IMR-90 (cell line): ENCODE measurements at regions not wholly inside any gene's neighbourhood (a gene's known extent, or its start where the extent isn't known, plus 50 kb on each side); places are given as distances from the start of the nearest gene placed in this dataset.
A peak's percentile ranks its signal among the peaks of the same experiment; 100 is the strongest.

Experiments used
- ATAC-seq: fragments of 200-7000 bp; cut with Tn5 transposase; 2 replicates; pipeline ENCODE4 v1.9.1; 2020; ENCODE audit warnings: low read depth, mild to moderate bottlenecking, moderate library complexity
- BruUV-seq: library from RNA; stranded (reverse); fragments of 400-500 nt; replicated peaks from 2 replicates; lab custom pipeline; 2021; lab: Mats Ljungman, UMichigan
- CTCF ChIA-PET: fragments of 300-600 bp; formaldehyde crosslinking; extraction: SDS; loops from one replicate; lab custom pipeline; 2021; ENCODE audit warnings: antibody characterized with exemption; lab: Yijun Ruan, JAX
- POLR2A ChIA-PET: fragments of 300-600 bp; sonication (Branson Sonifier 250); formaldehyde crosslinking; loops from one replicate; lab custom pipeline; 2022; ENCODE audit warnings: antibody characterized with exemption; ENCODE audit not compliant: unreplicated experiment; lab: Charles Lee
- DNase-seq: peaks from one replicate; pipeline ENCODE4 v3.0.0; 2013
- H2AFZ ChIP-seq: replicated peaks from 2 replicates; pipeline ENCODE3; 2013; ENCODE audit warnings: low read length, mild to moderate bottlenecking; ENCODE audit not compliant: poor library complexity
- H2AK5ac ChIP-seq: 2 replicates; pipeline ENCODE4 v1.6.1; 2013; ENCODE audit warnings: low read depth, low read length, inconsistent platforms
- H2AK9ac ChIP-seq: replicated peaks from 2 replicates; pipeline ENCODE3; 2013; ENCODE audit warnings: mild to moderate bottlenecking, low read depth, low read length, moderate library complexity; ENCODE audit not compliant: poor library complexity
- H2BK120ac ChIP-seq: 2 replicates; pipeline ENCODE4 v1.6.1; 2013; ENCODE audit warnings: low read depth, low read length, inconsistent platforms
- H2BK15ac ChIP-seq: 3 replicates; pipeline ENCODE4 v1.6.1; 2013; ENCODE audit warnings: low read depth, low read length, inconsistent platforms
- H2BK20ac ChIP-seq: 2 replicates; pipeline ENCODE4 v1.6.1; 2013; ENCODE audit warnings: low read depth, mild to moderate bottlenecking, inconsistent platforms, low read length, moderate library complexity
- H2BK5ac ChIP-seq: 2 replicates; pipeline ENCODE4 v1.6.1; 2013; ENCODE audit warnings: mild to moderate bottlenecking, low read depth, low read length, inconsistent platforms; ENCODE audit not compliant: poor library complexity, severe bottlenecking
- H3K14ac ChIP-seq: replicated peaks from 2 replicates; pipeline ENCODE4 v1.6.1; 2013; ENCODE audit warnings: low read depth, low read length, inconsistent platforms
- H3K18ac ChIP-seq: 2 replicates; pipeline ENCODE4 v1.6.1; 2013; ENCODE audit warnings: low read depth, low read length, control low read depth
- H3K23ac ChIP-seq: 2 replicates; pipeline ENCODE4 v1.6.1; 2013; ENCODE audit warnings: low read depth, low read length, inconsistent platforms
- H3K27ac ChIP-seq: 2 replicates; pipeline ENCODE4 v1.5.1; 2013; ENCODE audit warnings: mild to moderate bottlenecking, control low read depth, low read length; ENCODE audit not compliant: insufficient read depth
- H3K27me3 ChIP-seq: 2 replicates; pipeline ENCODE4 v1.6.1; 2013; ENCODE audit warnings: low read length; ENCODE audit not compliant: control insufficient read depth, insufficient read depth
- H3K36me3 ChIP-seq: 2 replicates; pipeline ENCODE4 v1.6.1; 2013; ENCODE audit warnings: low read length, mixed read lengths; ENCODE audit not compliant: control insufficient read depth, insufficient read depth
- H3K4ac ChIP-seq: 2 replicates; pipeline ENCODE4 v1.6.1; 2013; ENCODE audit warnings: low read depth, low read length, inconsistent platforms
- H3K4me1 ChIP-seq: 2 replicates; pipeline ENCODE4 v1.6.1; 2013; ENCODE audit warnings: low read length, mixed read lengths; ENCODE audit not compliant: control insufficient read depth, insufficient read depth
- H3K4me2 ChIP-seq: 2 replicates; pipeline ENCODE4 v1.6.1; 2013; ENCODE audit warnings: low read depth, mild to moderate bottlenecking, control low read depth, low read length, moderate library complexity
- H3K4me3 ChIP-seq: 2 replicates; pipeline ENCODE4 v1.5.1; 2013; ENCODE audit warnings: low read depth, mild to moderate bottlenecking, control low read depth, low read length, moderate library complexity; ENCODE audit not compliant: insufficient read depth
- H3K56ac ChIP-seq: 2 replicates; pipeline ENCODE4 v1.6.1; 2013; ENCODE audit warnings: low read length, inconsistent platforms; ENCODE audit not compliant: insufficient read depth; ENCODE audit errors: extremely low read depth
- H3K79me1 ChIP-seq, 2 experiments: 2 replicates each; pipeline ENCODE4 v1.6.1; 2013; ENCODE audit warnings: low read length in 2 of 2, inconsistent platforms in 1 of 2, low read depth in 1 of 2
- H3K9ac ChIP-seq: 2 replicates; pipeline ENCODE4 v1.6.1; 2013; ENCODE audit warnings: low read depth, low read length, control low read depth
- H3K9me1 ChIP-seq: 2 replicates; pipeline ENCODE4 v1.6.1; 2013; ENCODE audit warnings: low read length, inconsistent platforms; ENCODE audit not compliant: insufficient read depth
- H3K9me3 ChIP-seq: 2 replicates; pipeline ENCODE4 v1.6.1; 2013; ENCODE audit warnings: low read length; ENCODE audit not compliant: control insufficient read depth, insufficient read depth
- H4K20me1 ChIP-seq: 2 replicates; pipeline ENCODE4 v1.6.1; 2013; ENCODE audit warnings: low read length, inconsistent platforms; ENCODE audit not compliant: insufficient read depth
- H4K5ac ChIP-seq: 2 replicates; pipeline ENCODE4 v1.6.1; 2013; ENCODE audit warnings: mild to moderate bottlenecking, low read depth, low read length, control low read depth
- H4K8ac ChIP-seq, 2 experiments: 2 replicates each; pipeline ENCODE4 v1.6.1; 2013; ENCODE audit warnings: low read depth in 2 of 2, low read length in 2 of 2, control low read depth in 1 of 2, inconsistent platforms in 1 of 2
- H4K91ac ChIP-seq: 2 replicates; pipeline ENCODE4 v1.6.1; 2013; ENCODE audit warnings: low read depth, low read length, inconsistent platforms; ENCODE audit not compliant: insufficient read depth
- BHLHE40 ChIP-seq: fragments of 150-350 bp; IDR thresholded peaks from 2 replicates; pipeline ENCODE4 v1.6.1; 2016; ENCODE audit warnings: mild to moderate bottlenecking, low read depth, low read length
- CEBPB ChIP-seq: IDR thresholded peaks from 2 replicates; pipeline ENCODE4 v1.6.1; 2012; ENCODE audit warnings: low read depth, low read length, improper control_type of control experiment
- CHD1 ChIP-seq: IDR thresholded peaks from 2 replicates; pipeline ENCODE4 v1.6.1; 2012; ENCODE audit warnings: low read depth, low read length, improper control_type of control experiment
- FOS ChIP-seq: fragments of 150-350 bp; IDR thresholded peaks from 2 replicates; pipeline ENCODE4 v1.6.1; 2016; ENCODE audit warnings: low read depth, low read length
- MAFK ChIP-seq: IDR thresholded peaks from 2 replicates; pipeline ENCODE4 v1.6.1; 2012; ENCODE audit warnings: low read depth, low read length, improper control_type of control experiment
- MAZ ChIP-seq: IDR thresholded peaks from 2 replicates; pipeline ENCODE4 v1.6.1; 2012; ENCODE audit warnings: low read depth, mild to moderate bottlenecking, low read length, improper control_type of control experiment, moderate library complexity, borderline replicate concordance
- MXI1 ChIP-seq: IDR thresholded peaks from 2 replicates; pipeline ENCODE4 v1.6.1; 2012; ENCODE audit warnings: low read depth, mild to moderate bottlenecking, low read length, moderate library complexity, borderline replicate concordance
- NFE2L2 ChIP-seq: fragments of 150-350 bp; IDR thresholded peaks from 2 replicates; pipeline ENCODE4 v1.6.1; 2016; ENCODE audit warnings: low read depth, mild to moderate bottlenecking, low read length
- POLR2A ChIP-seq: IDR thresholded peaks from 2 replicates; pipeline ENCODE4 v1.6.1; 2012; ENCODE audit warnings: mild to moderate bottlenecking, low read depth, low read length
- RAD21 ChIP-seq: IDR thresholded peaks from 2 replicates; pipeline ENCODE4 v1.6.1; 2012; ENCODE audit warnings: low read length, improper control_type of control experiment
- RCOR1 ChIP-seq: IDR thresholded peaks from 2 replicates; pipeline ENCODE4 v1.6.1; 2012; ENCODE audit warnings: mild to moderate bottlenecking, low read length, improper control_type of control experiment; ENCODE audit not compliant: insufficient replicate concordance
- RFX5 ChIP-seq: IDR thresholded peaks from 2 replicates; pipeline ENCODE4 v1.8.0; 2012; ENCODE audit warnings: low read depth, mild to moderate bottlenecking, low read length, moderate library complexity
- SMC3 ChIP-seq: fragments of 150-350 bp; IDR thresholded peaks from 2 replicates; pipeline ENCODE4 v1.6.1; 2016; ENCODE audit warnings: low read depth, mild to moderate bottlenecking, antibody characterized with exemption, low read length, moderate library complexity
- WGBS, 2 experiments: methylation state at CpG; one replicate each; pipeline versions ENCODE4 v1.1.5 to v1.1.7; 2013; ENCODE audit warnings: missing lambda C conversion rate in 2 of 2; ENCODE audit not compliant: insufficient read length in 1 of 2; ENCODE audit errors: extremely low coverage in 2 of 2; 5-methylcytosine and 5-hydroxymethylcytosine counted together
- dilution Hi-C: fragments of 300-500 bp; cut with HindIII; formaldehyde crosslinking; loops from one replicate; pipeline ENCODE4 v1.14.3; 2018; ENCODE audit warnings: low sequenced_read_pairs; ENCODE audit not compliant: unreplicated experiment
- in situ Hi-C: fragments of 300-500 bp; cut with MboI; formaldehyde crosslinking; loops from 3 replicates; pipeline ENCODE4 v1.14.3; 2019; ENCODE audit warnings: low sequenced_read_pairs, inconsistent platforms, mixed read lengths
- intact Hi-C: fragments of 100-400 bp; cut with micrococcal nuclease; formaldehyde crosslinking; loops from 2 replicates; pipeline ENCODE4 v1.10.0; 2022
- TF ChIP-seq, protein P1 (sequence below): fragments of 150-350 bp; IDR thresholded peaks from 2 replicates; pipeline ENCODE4 v1.6.1; 2017; ENCODE audit warnings: mild to moderate bottlenecking, antibody characterized with exemption, low read length, low read depth
- TF ChIP-seq, protein P2 (sequence below): conservative IDR thresholded peaks from 2 replicates; pipeline ENCODE4 v1.5.1; 2012; ENCODE audit warnings: mild to moderate bottlenecking, low read depth, low read length, improper control_type of control experiment
- TF ChIP-seq, protein P3 (sequence below): fragments of 150-350 bp; IDR thresholded peaks from 2 replicates; pipeline ENCODE4 v1.6.1; 2016; ENCODE audit warnings: low read depth, mild to moderate bottlenecking, low read length, moderate library complexity, borderline replicate concordance

DNA sequence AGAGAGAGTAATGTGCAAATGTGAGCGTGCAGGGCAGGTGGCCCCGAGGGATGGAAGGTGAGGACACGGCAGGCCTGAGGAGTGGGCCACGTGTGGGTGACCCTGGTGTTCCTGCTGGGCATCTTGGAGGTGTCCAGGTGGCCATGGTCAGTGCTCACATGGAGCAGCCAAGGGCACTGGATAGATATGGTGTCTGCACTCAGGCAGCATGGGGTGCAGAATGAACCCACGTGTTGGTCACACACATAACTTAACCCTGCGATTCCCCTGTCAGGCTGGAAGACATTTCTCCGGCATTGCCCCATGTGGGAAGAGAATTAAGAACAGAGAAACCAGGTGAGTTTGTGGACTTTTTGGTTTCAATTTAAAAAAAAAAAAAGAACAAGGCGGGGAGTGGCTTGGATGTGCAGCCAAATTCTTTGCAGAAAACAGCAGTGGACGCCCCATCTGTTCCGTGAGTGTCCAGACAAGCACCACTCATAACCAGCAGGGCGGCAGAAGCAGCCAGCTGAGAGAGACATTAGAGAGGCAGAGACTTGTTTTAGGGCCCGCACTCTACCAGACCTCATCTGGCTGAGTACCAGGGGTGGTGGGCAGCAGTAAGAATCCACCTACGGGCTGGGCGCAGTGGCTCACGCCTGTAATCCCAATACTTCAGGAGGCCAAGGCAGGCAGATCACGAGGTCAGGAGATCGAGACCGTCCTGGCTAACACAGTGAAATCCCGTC is 249.8 kb downstream of the ACKR3 start:
- H2AK9ac ChIP-seq = peak overlapping the region; percentile 48
- BruUV-seq = no TSS peak
- dilution Hi-C loops (no loop called here), intact Hi-C loops (no loop called here), in situ Hi-C loops (no loop called here)
- H3K9ac ChIP-seq = no peak overlapping the region
- H3K9me3 ChIP-seq = peaks cover 5% of the 10 kb centered on the region; the same call in 1 of the 2 replicates
- no peak overlapping the region for H3K56ac ChIP-seq
- ChIA-PET POLR2A (no interaction called here), CTCF (no interaction called here)
- H3K79me1 ChIP-seq = no peaks in the 10 kb centered on the region
- H2BK15ac ChIP-seq = no peak overlapping the region
- H4K91ac ChIP-seq = no peak overlapping the region
- H4K20me1 ChIP-seq = no peaks in the 10 kb centered on the region
- no peak overlapping the region for H4K8ac ChIP-seq
- 83% methylated on average over 9 of the region's 19 CpGs; no CpG with 5 or more reads in 1 of the 2 experiments for WGBS, 2 experiments
- H3K27ac ChIP-seq = no peak overlapping the region
- H2BK120ac ChIP-seq = no peak overlapping the region
- peaks cover 3% of the 10 kb centered on the region; the same call in 1 of the 2 replicates for H3K27me3 ChIP-seq
- H2BK20ac ChIP-seq = no peak overlapping the region
- ATAC-seq (no peak), DNase-seq (no peak)
- no peak overlapping the region for H3K23ac ChIP-seq
- no peak overlapping the region for H2AK5ac ChIP-seq
- H3K36me3 ChIP-seq = no peaks in the 10 kb centered on the region
- no peak overlapping the region for H3K4me3 ChIP-seq
- no peak overlapping the region for H3K14ac ChIP-seq
- no peak overlapping the region for H3K18ac ChIP-seq
- H3K9me1 ChIP-seq = no peaks in the 10 kb centered on the region
- no peak overlapping the region for H4K5ac ChIP-seq
- no peak overlapping the region for H2BK5ac ChIP-seq
- H3K4me1 ChIP-seq = no peaks in the 10 kb centered on the region
- no peak overlapping the region for H3K4ac ChIP-seq
- no peak overlapping the region for H2AFZ ChIP-seq
- TF ChIP-seq, protein P1, sequence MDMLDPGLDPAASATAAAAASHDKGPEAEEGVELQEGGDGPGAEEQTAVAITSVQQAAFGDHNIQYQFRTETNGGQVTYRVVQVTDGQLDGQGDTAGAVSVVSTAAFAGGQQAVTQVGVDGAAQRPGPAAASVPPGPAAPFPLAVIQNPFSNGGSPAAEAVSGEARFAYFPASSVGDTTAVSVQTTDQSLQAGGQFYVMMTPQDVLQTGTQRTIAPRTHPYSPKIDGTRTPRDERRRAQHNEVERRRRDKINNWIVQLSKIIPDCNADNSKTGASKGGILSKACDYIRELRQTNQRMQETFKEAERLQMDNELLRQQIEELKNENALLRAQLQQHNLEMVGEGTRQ = no peak
- TF ChIP-seq MXI1 = no peak
- TF ChIP-seq, protein P2, sequence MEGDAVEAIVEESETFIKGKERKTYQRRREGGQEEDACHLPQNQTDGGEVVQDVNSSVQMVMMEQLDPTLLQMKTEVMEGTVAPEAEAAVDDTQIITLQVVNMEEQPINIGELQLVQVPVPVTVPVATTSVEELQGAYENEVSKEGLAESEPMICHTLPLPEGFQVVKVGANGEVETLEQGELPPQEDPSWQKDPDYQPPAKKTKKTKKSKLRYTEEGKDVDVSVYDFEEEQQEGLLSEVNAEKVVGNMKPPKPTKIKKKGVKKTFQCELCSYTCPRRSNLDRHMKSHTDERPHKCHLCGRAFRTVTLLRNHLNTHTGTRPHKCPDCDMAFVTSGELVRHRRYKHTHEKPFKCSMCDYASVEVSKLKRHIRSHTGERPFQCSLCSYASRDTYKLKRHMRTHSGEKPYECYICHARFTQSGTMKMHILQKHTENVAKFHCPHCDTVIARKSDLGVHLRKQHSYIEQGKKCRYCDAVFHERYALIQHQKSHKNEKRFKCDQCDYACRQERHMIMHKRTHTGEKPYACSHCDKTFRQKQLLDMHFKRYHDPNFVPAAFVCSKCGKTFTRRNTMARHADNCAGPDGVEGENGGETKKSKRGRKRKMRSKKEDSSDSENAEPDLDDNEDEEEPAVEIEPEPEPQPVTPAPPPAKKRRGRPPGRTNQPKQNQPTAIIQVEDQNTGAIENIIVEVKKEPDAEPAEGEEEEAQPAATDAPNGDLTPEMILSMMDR = no peak
- no peak for TF ChIP-seq FOS
- TF ChIP-seq, protein P3, sequence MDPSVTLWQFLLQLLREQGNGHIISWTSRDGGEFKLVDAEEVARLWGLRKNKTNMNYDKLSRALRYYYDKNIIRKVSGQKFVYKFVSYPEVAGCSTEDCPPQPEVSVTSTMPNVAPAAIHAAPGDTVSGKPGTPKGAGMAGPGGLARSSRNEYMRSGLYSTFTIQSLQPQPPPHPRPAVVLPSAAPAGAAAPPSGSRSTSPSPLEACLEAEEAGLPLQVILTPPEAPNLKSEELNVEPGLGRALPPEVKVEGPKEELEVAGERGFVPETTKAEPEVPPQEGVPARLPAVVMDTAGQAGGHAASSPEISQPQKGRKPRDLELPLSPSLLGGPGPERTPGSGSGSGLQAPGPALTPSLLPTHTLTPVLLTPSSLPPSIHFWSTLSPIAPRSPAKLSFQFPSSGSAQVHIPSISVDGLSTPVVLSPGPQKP = no peak
- TF ChIP-seq MAFK = no peak
- TF ChIP-seq CHD1 = no peak
- no peak for TF ChIP-seq RFX5
- no peak for TF ChIP-seq BHLHE40
- no peak for TF ChIP-seq NFE2L2
- no peak for TF ChIP-seq CEBPB
- no peak for TF ChIP-seq RCOR1
- TF ChIP-seq POLR2A = no peak
- TF ChIP-seq MAZ = no peak
- no peak for TF ChIP-seq RAD21
- TF ChIP-seq SMC3 = no peak
- no peak overlapping the region for H3K4me2 ChIP-seq
